ENCODE measurements at regions not wholly inside any gene's neighbourhood (a gene's known extent, or its start where the extent isn't known, plus 50 kb on each side); places are given as distances from the start of the nearest gene placed in this dataset.

GRCh38 chr13:79966059-79966458 is 374.9 kb downstream of the SPRY2 start:
- DNase-seq (ENCODE audit: extremely low spot score) = no peak
- CTCF ChIA-PET = interaction anchor here (0.6 kb wide), 1 partner anchor 234 kb away, joined by 3 read pairs; no protein-coding TSS in a partner anchor
- POLR2A ChIA-PET = no interaction called here
- no peak for TF ChIP-seq CTCF (IDR thresholded peaks at IDR 0.05; ENCODE audit: control extremely low read depth, extremely low read depth, low read depth, missing control alignments)

DNA sequence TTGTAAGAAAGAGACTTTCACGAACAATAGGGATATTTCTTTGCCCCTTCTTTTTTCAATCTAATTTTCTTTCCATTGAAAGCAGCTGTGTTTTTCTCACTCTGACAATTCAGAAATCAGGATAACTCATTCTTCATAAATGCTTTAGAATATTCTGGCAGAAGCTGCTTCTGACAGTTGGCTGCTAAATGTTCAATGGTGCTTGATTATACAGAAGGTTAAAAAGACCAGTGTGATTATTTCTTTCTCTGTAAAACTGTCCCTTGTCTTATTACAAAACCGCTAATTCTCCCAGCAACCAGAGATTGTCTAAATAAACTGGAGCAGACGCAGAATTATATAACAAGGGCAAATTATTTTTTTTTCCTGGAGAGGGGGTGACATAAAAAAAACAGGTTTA is 394.4 kb downstream of the SPRY2 start:
- TF ChIP-seq CTCF (IDR thresholded peaks at IDR 0.05; ENCODE audit: control extremely low read depth, extremely low read depth, low read depth, missing control alignments) = no peak
- POLR2A ChIA-PET = no interaction called here
- DNase-seq (ENCODE audit: extremely low spot score) = no peak
- CTCF ChIA-PET = no interaction called here

DNA sequence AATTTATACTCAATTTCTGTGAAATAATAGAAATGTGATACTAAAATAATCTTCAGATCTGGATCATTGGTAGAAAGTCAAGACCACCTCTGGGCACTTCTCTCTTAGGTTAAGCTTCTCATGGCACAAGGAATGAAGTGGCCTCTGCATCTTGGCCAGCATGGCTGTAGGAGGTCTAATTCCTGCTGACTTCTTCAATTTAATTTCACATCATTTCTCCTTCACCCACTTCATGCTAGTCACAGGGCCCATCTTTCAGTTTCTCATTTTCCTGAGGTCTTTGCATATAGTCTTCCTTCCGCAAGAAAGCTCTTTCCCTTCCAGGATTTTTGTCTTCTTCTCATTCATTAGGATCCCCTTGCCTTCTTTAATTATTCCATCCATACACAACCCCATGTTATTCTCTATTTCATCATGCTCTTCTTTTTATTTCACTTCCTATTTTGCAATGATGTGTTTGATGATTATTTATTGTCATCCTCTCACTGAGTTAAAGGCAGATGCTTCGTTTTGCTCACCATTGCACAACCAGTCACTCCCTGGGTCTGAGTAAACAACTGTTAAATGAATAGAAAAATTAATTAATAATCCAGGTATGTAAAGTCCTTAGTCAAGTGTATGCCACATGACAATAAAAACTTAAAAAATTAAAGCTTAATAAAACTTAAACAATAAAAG is 397.4 kb downstream of the SPRY2 start:
- no peak for TF ChIP-seq CTCF (IDR thresholded peaks at IDR 0.05; ENCODE audit: control extremely low read depth, extremely low read depth, low read depth, missing control alignments)
- ChIA-PET POLR2A (no interaction called here), CTCF (interaction anchor here (1.0 to 1.3 kb wide), 2 partner anchors 17 to 87 kb away, joined by 3 read pairs; no protein-coding TSS in a partner anchor)
- DNase-seq (ENCODE audit: extremely low spot score) = no peak

- no peak for DNase-seq (ENCODE audit: extremely low spot score)
- ChIA-PET POLR2A (no interaction called here), CTCF (interaction anchor here (0.9 kb wide), 1 partner anchor 9 kb away, joined by 3 read pairs; no protein-coding TSS in a partner anchor)
- no peak for TF ChIP-seq CTCF (IDR thresholded peaks at IDR 0.05; ENCODE audit: control extremely low read depth, extremely low read depth, low read depth, missing control alignments)
Measured at GRCh38 chr13:79941752-79942151, 399.2 kb downstream of the SPRY2 start.

DNA sequence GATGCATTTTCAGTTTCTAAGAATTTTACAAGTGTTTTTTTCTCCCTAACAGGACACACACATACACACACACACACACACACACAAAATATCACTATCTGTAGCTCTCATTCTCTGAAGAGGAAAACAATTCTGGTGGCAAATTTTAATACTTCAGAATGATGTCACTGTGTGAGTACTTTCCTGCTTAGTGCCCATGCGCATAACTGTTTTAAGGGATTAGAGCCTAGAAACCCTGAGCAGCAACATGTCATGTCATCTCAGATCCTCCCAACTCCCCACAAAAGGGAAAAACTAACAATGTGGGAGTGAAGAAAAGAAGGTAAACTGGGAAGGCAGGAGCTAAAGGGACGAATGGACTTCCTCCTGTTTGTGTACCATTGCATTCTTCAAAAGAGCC is 401.2 kb downstream of the SPRY2 start:
- no peak for TF ChIP-seq CTCF (IDR thresholded peaks at IDR 0.05; ENCODE audit: control extremely low read depth, extremely low read depth, low read depth, missing control alignments)
- DNase-seq (ENCODE audit: extremely low spot score) = no peak
- ChIA-PET CTCF (interaction anchor here (1.0 kb wide), 1 partner anchor 15 kb away, joined by 4 read pairs; no protein-coding TSS in a partner anchor), POLR2A (no interaction called here)

GRCh38 chr13:79937771-79938216 is 403.1 kb downstream of the SPRY2 start:
- TF ChIP-seq CTCF (IDR thresholded peaks at IDR 0.05; ENCODE audit: control extremely low read depth, extremely low read depth, low read depth, missing control alignments) = no peak
- CTCF ChIA-PET = no interaction called here

More at GRCh38 chr13:79937771-79938216, 403.1 kb downstream of the SPRY2 start:
- POLR2A ChIA-PET = no interaction called here
- no peak for DNase-seq (ENCODE audit: extremely low spot score)
